Panc1 (cell line): ENCODE measurements at regions not wholly inside any gene's neighbourhood (a gene's known extent, or its start where the extent isn't known, plus 50 kb on each side); places are given as distances from the start of the nearest gene placed in this dataset.

Experiments used
- POLR2AphosphoS5 ChIP-seq: IDR thresholded peaks from 2 replicates; pipeline ENCODE4 v1.6.1; 2012; ENCODE audit warnings: mild to moderate bottlenecking, low read depth, low read length, moderate library complexity
- TCF7L2 ChIP-seq: IDR thresholded peaks from 2 replicates; pipeline ENCODE4 v1.6.1; 2011; ENCODE audit warnings: mild to moderate bottlenecking, low read depth, low read length, inconsistent platforms
- TF ChIP-seq, protein P1 (sequence below): fragments of 450-650 bp; IDR thresholded peaks from 2 replicates; pipeline ENCODE4 v1.5.1; 2017; ENCODE audit warnings: mild to moderate bottlenecking
- TF ChIP-seq, protein P2 (sequence below), 2 experiments: IDR thresholded peaks; 2 replicates each; pipeline ENCODE4 v1.6.1; 2011 to 2012; ENCODE audit warnings: low read depth in 2 of 2, control low read depth in 1 of 2, low read length in 1 of 2, mild to moderate bottlenecking in 1 of 2, moderate library complexity in 1 of 2; ENCODE audit not compliant: insufficient read depth in 1 of 2

DNA sequence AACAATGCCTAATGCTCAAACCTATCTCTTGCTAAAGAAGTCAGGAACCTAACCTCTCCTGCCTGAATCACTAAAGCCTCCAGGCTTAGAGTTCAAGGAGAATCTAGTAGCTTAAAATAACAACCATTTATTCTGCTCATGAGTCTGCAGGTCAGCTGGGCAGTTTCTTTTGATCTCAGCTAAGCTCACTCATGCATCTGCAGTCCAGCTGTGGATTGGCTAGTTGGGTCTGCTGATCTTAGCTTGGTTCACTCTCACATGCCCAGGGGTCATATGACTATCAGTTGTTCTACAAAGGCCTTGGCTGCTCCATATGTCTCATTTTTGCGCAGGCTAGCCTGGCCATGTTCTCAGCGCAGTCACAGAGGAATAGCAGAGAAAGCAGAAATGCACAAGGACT, 109.2 kb upstream of the STT3B start:
- TF ChIP-seq, protein P1, sequence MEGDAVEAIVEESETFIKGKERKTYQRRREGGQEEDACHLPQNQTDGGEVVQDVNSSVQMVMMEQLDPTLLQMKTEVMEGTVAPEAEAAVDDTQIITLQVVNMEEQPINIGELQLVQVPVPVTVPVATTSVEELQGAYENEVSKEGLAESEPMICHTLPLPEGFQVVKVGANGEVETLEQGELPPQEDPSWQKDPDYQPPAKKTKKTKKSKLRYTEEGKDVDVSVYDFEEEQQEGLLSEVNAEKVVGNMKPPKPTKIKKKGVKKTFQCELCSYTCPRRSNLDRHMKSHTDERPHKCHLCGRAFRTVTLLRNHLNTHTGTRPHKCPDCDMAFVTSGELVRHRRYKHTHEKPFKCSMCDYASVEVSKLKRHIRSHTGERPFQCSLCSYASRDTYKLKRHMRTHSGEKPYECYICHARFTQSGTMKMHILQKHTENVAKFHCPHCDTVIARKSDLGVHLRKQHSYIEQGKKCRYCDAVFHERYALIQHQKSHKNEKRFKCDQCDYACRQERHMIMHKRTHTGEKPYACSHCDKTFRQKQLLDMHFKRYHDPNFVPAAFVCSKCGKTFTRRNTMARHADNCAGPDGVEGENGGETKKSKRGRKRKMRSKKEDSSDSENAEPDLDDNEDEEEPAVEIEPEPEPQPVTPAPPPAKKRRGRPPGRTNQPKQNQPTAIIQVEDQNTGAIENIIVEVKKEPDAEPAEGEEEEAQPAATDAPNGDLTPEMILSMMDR = no peak
- TF ChIP-seq TCF7L2 = no peak
- TF ChIP-seq POLR2AphosphoS5 = no peak
- TF ChIP-seq, protein P2, sequence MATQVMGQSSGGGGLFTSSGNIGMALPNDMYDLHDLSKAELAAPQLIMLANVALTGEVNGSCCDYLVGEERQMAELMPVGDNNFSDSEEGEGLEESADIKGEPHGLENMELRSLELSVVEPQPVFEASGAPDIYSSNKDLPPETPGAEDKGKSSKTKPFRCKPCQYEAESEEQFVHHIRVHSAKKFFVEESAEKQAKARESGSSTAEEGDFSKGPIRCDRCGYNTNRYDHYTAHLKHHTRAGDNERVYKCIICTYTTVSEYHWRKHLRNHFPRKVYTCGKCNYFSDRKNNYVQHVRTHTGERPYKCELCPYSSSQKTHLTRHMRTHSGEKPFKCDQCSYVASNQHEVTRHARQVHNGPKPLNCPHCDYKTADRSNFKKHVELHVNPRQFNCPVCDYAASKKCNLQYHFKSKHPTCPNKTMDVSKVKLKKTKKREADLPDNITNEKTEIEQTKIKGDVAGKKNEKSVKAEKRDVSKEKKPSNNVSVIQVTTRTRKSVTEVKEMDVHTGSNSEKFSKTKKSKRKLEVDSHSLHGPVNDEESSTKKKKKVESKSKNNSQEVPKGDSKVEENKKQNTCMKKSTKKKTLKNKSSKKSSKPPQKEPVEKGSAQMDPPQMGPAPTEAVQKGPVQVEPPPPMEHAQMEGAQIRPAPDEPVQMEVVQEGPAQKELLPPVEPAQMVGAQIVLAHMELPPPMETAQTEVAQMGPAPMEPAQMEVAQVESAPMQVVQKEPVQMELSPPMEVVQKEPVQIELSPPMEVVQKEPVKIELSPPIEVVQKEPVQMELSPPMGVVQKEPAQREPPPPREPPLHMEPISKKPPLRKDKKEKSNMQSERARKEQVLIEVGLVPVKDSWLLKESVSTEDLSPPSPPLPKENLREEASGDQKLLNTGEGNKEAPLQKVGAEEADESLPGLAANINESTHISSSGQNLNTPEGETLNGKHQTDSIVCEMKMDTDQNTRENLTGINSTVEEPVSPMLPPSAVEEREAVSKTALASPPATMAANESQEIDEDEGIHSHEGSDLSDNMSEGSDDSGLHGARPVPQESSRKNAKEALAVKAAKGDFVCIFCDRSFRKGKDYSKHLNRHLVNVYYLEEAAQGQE (IDR thresholded peaks at IDR 0.05; ENCODE audit: insufficient read depth in 1 of 2, low read depth in 2 of 2, low read length in 1 of 2) = no peak
